RWPE1 (cell line): ENCODE measurements at regions not wholly inside any gene's neighbourhood (a gene's known extent, or its start where the extent isn't known, plus 50 kb on each side); places are given as distances from the start of the nearest gene placed in this dataset.

ENCODE experiments used
- CTCF ChIA-PET: fragments of 350-600 bp; sonication (Branson Sonifier 250); formaldehyde crosslinking; extraction: SDS; loops from one replicate; lab custom pipeline; 2021; lab: Yijun Ruan, JAX
- POLR2A ChIA-PET: fragments of 400-600 bp; formaldehyde crosslinking; extraction: SDS; loops from one replicate; lab custom pipeline; 2020; ENCODE audit warnings: antibody characterized with exemption; ENCODE audit not compliant: low non-redundant PET; lab: Yijun Ruan, JAX
- DNase-seq: peaks from one replicate; pipeline ENCODE4 v3.0.0; 2012; ENCODE audit warnings: low spot score
- H3K27ac ChIP-seq: fragments of 450-650 bp; 2 replicates; pipeline ENCODE4 v1.5.1; 2017
- CTCF ChIP-seq: fragments of 450-650 bp; conservative IDR thresholded peaks from 2 replicates; pipeline ENCODE4 v1.5.1; 2017; ENCODE audit warnings: low read depth, mild to moderate bottlenecking

- DNase-seq, result no peak
- no peak for TF ChIP-seq CTCF
- ChIA-PET POLR2A (no interaction called here), CTCF (no interaction called here)
- no peak overlapping the region for H3K27ac ChIP-seq
Measured at GRCh38 chr7:17019106-17019505, 137.3 kb upstream of the AGR3 start.

GRCh38 chr7:17020250-17020649, 138.5 kb upstream of the AGR3 start:
- POLR2A ChIA-PET, result no interaction called here
- peak overlapping the region; percentile 78 for H3K27ac ChIP-seq
- no peak for TF ChIP-seq CTCF
- DNase-seq, result no peak
- CTCF ChIA-PET, result no interaction called here

GRCh38 chr7:17021205-17021604, 139.4 kb upstream of the AGR3 start:
- CTCF ChIA-PET, result no interaction called here
- DNase-seq, result peak; percentile 72
- POLR2A ChIA-PET, result no interaction called here
- no peak overlapping the region for H3K27ac ChIP-seq
- TF ChIP-seq CTCF, result no peak

- H3K27ac ChIP-seq, result no peak overlapping the region
- ChIA-PET POLR2A (no interaction called here), CTCF (no interaction called here)
- DNase-seq, result no peak
- TF ChIP-seq CTCF, result no peak
Measured at GRCh38 chr7:17022920-17023319, 141.1 kb upstream of the AGR3 start.

GRCh38 chr7:17026269-17026668, 144.5 kb upstream of the AGR3 start:
- no peak overlapping the region for H3K27ac ChIP-seq
- POLR2A ChIA-PET, result no interaction called here
- no peak for TF ChIP-seq CTCF
- no peak for DNase-seq
- CTCF ChIA-PET, result no interaction called here

- ChIA-PET POLR2A (no interaction called here), CTCF (no interaction called here)
- DNase-seq, result no peak
- H3K27ac ChIP-seq, result no peak overlapping the region
- TF ChIP-seq CTCF, result no peak
Measured at GRCh38 chr7:17027143-17027788, 145.5 kb upstream of the AGR3 start.
